Neuronal stem cell (in vitro differentiated cells): ENCODE measurements at regions not wholly inside any gene's neighbourhood (a gene's known extent, or its start where the extent isn't known, plus 50 kb on each side); places are given as distances from the start of the nearest gene placed in this dataset.

Experiments used
- DNase-seq: peaks from one replicate; pipeline ENCODE4 v3.0.0-alpha.2; 2013; ENCODE audit warnings: low spot score
- H2AFZ ChIP-seq: one replicate; pipeline ENCODE4 v1.6.1; 2013; ENCODE audit warnings: mild to moderate bottlenecking, low read length, inconsistent platforms
- H2AK5ac ChIP-seq: 2 replicates; pipeline ENCODE4 v1.6.1; 2013; ENCODE audit warnings: low read depth, mild to moderate bottlenecking, inconsistent platforms, low read length, moderate library complexity, mixed read lengths
- H2BK120ac ChIP-seq: 2 replicates; pipeline ENCODE4 v1.6.1; 2013; ENCODE audit warnings: low read depth, mild to moderate bottlenecking, inconsistent platforms, low read length, moderate library complexity, mixed read lengths
- H2BK12ac ChIP-seq: one replicate; pipeline ENCODE4 v1.6.1; 2013; ENCODE audit warnings: low read length, inconsistent platforms
- H2BK15ac ChIP-seq: 2 replicates; pipeline ENCODE4 v1.6.1; 2013; ENCODE audit warnings: mild to moderate bottlenecking, low read length, inconsistent platforms, mixed read lengths
- H2BK5ac ChIP-seq: one replicate; pipeline ENCODE4 v1.6.1; 2013; ENCODE audit warnings: inconsistent platforms, mild to moderate bottlenecking, low read length, moderate library complexity
- H3K14ac ChIP-seq: one replicate; pipeline ENCODE4 v1.6.1; 2013; ENCODE audit warnings: low read length, inconsistent platforms
- H3K18ac ChIP-seq: 2 replicates; pipeline ENCODE4 v1.6.1; 2013; ENCODE audit warnings: low read length, inconsistent platforms
- H3K23ac ChIP-seq: 2 replicates; pipeline ENCODE4 v1.6.1; 2013; ENCODE audit warnings: low read depth, mild to moderate bottlenecking, mixed read lengths, low read length, inconsistent platforms; ENCODE audit not compliant: poor library complexity
- H3K27ac ChIP-seq: replicated peaks from 3 replicates; pipeline ENCODE4 v1.5.1; 2013; ENCODE audit warnings: low read length, inconsistent platforms
- H3K27me3 ChIP-seq, 3 experiments: 2 replicates each; pipeline ENCODE4 v1.6.1; 2013; ENCODE audit warnings: low read length in 3 of 3, mild to moderate bottlenecking in 2 of 3, inconsistent platforms in 1 of 3, low read depth in 1 of 3, mixed read lengths in 1 of 3, moderate library complexity in 1 of 3; ENCODE audit not compliant: control insufficient read depth in 3 of 3, insufficient read depth in 3 of 3
- H3K36me3 ChIP-seq, 2 donors: replicated peaks in 1 of 2; 2 replicates each; pipeline ENCODE4 v1.6.1; 2013; ENCODE audit warnings: low read length in 2 of 2; ENCODE audit not compliant: control insufficient read depth in 2 of 2, insufficient read depth in 2 of 2
- H3K4ac ChIP-seq: 2 replicates; pipeline ENCODE4 v1.6.1; 2013; ENCODE audit warnings: inconsistent platforms, mild to moderate bottlenecking, low read length, moderate library complexity
- H3K4me1 ChIP-seq, 2 donors: 1 replicate in 1 of 2; 2 replicates in 1 of 2; pipeline ENCODE4 v1.6.1; 2013; ENCODE audit warnings: low read length in 2 of 2, low read depth in 1 of 2; ENCODE audit not compliant: control insufficient read depth in 2 of 2, insufficient read depth in 1 of 2
- H3K4me2 ChIP-seq: one replicate; pipeline ENCODE4 v1.6.1; 2013; ENCODE audit warnings: mild to moderate bottlenecking, low read length, inconsistent platforms; ENCODE audit not compliant: insufficient read depth, poor library complexity, severe bottlenecking
- H3K4me3 ChIP-seq, 2 donors: 2 replicates each; pipeline ENCODE4 v1.5.1; 2013; ENCODE audit warnings: low read length in 2 of 2, mild to moderate bottlenecking in 2 of 2, inconsistent platforms in 1 of 2, moderate library complexity in 1 of 2
- H3K79me1 ChIP-seq: one replicate; pipeline ENCODE4 v1.6.1; 2013; ENCODE audit warnings: low read depth, mild to moderate bottlenecking, inconsistent platforms, low read length, moderate library complexity
- H3K9ac ChIP-seq: one replicate; pipeline ENCODE4 v1.6.1; 2013; ENCODE audit warnings: mild to moderate bottlenecking, low read depth, low read length, inconsistent platforms; ENCODE audit not compliant: poor library complexity
- H3K9me3 ChIP-seq, 2 donors: replicated peaks in 1 of 2; 2 replicates each; pipeline versions ENCODE3 to v1.6.1; 2013; ENCODE audit warnings: low read length in 2 of 2, mild to moderate bottlenecking in 2 of 2, inconsistent platforms in 1 of 2, low read depth in 1 of 2, mixed read lengths in 1 of 2, moderate library complexity in 1 of 2; ENCODE audit not compliant: control insufficient read depth in 2 of 2, insufficient read depth in 1 of 2
- H4K8ac ChIP-seq: one replicate; pipeline ENCODE4 v1.6.1; 2013; ENCODE audit warnings: low read depth, mild to moderate bottlenecking, inconsistent platforms, low read length, moderate library complexity
- H4K91ac ChIP-seq: one replicate; pipeline ENCODE4 v1.6.1; 2013; ENCODE audit warnings: low read length, low read depth, mild to moderate bottlenecking, inconsistent platforms; ENCODE audit not compliant: poor library complexity
- WGBS, 2 donors: extraction: QIAGEN DNeasy Blood & Tissue Kit; methylation state at CpG; one replicate each; pipeline ENCODE4 v1.1.7; 2013; ENCODE audit warnings: missing lambda C conversion rate in 2 of 2, mixed read lengths in 1 of 2; ENCODE audit not compliant: insufficient read length in 2 of 2, insufficient replicate concordance in 1 of 2; ENCODE audit errors: extremely low coverage in 2 of 2; 5-methylcytosine and 5-hydroxymethylcytosine counted together

DNA sequence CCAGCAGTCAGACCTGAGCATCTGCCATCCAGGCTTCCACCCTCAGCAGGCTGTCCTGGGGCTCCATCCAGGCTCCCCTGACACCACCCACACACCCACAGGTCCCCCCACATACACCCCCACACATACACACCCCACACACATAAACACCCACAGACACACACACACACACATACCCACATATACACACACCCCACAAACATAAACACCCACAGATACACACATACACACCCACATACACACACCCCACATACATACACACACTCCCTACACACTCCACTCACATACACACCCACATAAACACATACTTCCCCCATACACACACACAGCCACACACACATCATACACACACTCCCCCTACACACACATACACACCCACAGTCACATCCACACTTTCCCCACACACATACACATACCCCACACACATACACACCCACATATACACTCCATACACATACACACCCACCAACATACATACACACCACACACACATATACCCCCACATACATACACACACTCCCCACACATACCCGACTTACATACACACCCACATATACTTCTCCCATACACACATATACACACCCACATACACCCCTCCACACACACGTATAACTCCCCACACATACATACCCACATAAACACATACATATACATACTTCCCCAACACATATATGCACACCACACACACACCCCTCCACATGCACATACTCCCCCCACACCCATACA is 183.3 kb upstream of the ETAA1 start:
- Histone ChIP-seq H2BK5ac (no peak overlapping the region), H3K4me3 (peak overlapping the region in 1 of 2 donors; percentile 47), H3K79me1 (no peaks in the 10 kb centered on the region), H2BK120ac (no peak overlapping the region), H4K91ac (no peak overlapping the region), H3K14ac (no peak overlapping the region), H3K27ac (no peak overlapping the region), H3K9me3 (no peaks in the 10 kb centered on the region), H2AK5ac (no peak overlapping the region), H3K4me1 (peaks cover 0 to 1% of the 10 kb centered on the region in 2 donors), H3K23ac (no peak overlapping the region), H3K4ac (no peak overlapping the region), H2AFZ (no peak overlapping the region), H2BK15ac (no peak overlapping the region), H4K8ac (no peak overlapping the region), H3K9ac (no peak overlapping the region), H3K4me2 (no peak overlapping the region), H3K18ac (peak overlapping the region; percentile 48), H3K27me3 (no peaks in the 10 kb centered on the region), H2BK12ac (no peak overlapping the region), H3K36me3 (no peaks in the 10 kb centered on the region)
- WGBS, 2 donors, result 100% methylated on average over 2 of the region's 2 CpGs
- DNase-seq, result no peak

- Histone ChIP-seq H3K9me3 (no peaks in the 10 kb centered on the region), H3K4me3 (peak overlapping the region in 1 of 2 donors; percentile 35), H4K91ac (no peak overlapping the region), H3K14ac (no peak overlapping the region), H3K23ac (no peak overlapping the region), H3K27me3 (no peaks in the 10 kb centered on the region), H4K8ac (no peak overlapping the region), H3K27ac (no peak overlapping the region), H2BK120ac (no peak overlapping the region), H2BK15ac (no peak overlapping the region), H3K9ac (no peak overlapping the region), H3K18ac (no peak overlapping the region), H2BK5ac (no peak overlapping the region), H2AFZ (no peak overlapping the region), H3K4me2 (no peak overlapping the region), H3K36me3 (no peaks in the 10 kb centered on the region), H2BK12ac (no peak overlapping the region), H3K4ac (no peak overlapping the region), H3K4me1 (peaks cover 0 to 1% of the 10 kb centered on the region in 2 donors), H2AK5ac (no peak overlapping the region), H3K79me1 (no peaks in the 10 kb centered on the region)
- no peak for DNase-seq
- 100% methylated on average over 2 to 4 of the region's 5 CpGs for WGBS, 2 donors
Observed at GRCh38 chr2:67214585-67215185, 182.4 kb upstream of the ETAA1 start.

- Histone ChIP-seq H4K8ac (no peak overlapping the region), H3K4me2 (no peak overlapping the region), H2BK120ac (no peak overlapping the region), H4K91ac (no peak overlapping the region), H3K36me3 (no peaks in the 10 kb centered on the region), H3K23ac (no peak overlapping the region), H2AFZ (no peak overlapping the region), H3K79me1 (no peaks in the 10 kb centered on the region), H3K4me3 (no peak overlapping the region), H2BK15ac (no peak overlapping the region), H2BK12ac (no peak overlapping the region), H3K27me3 (no peaks in the 10 kb centered on the region), H3K9me3 (no peaks in the 10 kb centered on the region), H3K27ac (no peak overlapping the region), H3K4me1 (peaks cover 0 to 1% of the 10 kb centered on the region in 2 donors), H2BK5ac (no peak overlapping the region), H2AK5ac (no peak overlapping the region), H3K14ac (no peak overlapping the region), H3K4ac (no peak overlapping the region), H3K9ac (no peak overlapping the region), H3K18ac (no peak overlapping the region)
- WGBS, 2 donors, result no CpG with 5 or more reads among the region's 16 CpGs
- no peak for DNase-seq
Observed at GRCh38 chr2:67215214-67216055, 181.7 kb upstream of the ETAA1 start.

GRCh38 chr2:67216103-67216502 is 181.0 kb upstream of the ETAA1 start:
- Histone ChIP-seq H3K18ac (no peak overlapping the region), H3K9me3 (no peaks in the 10 kb centered on the region), H3K14ac (no peak overlapping the region), H2BK15ac (no peak overlapping the region), H3K4me3 (no peak overlapping the region), H4K91ac (no peak overlapping the region), H4K8ac (no peak overlapping the region), H3K4me2 (no peak overlapping the region), H2AK5ac (no peak overlapping the region), H2AFZ (no peak overlapping the region), H3K23ac (no peak overlapping the region), H3K9ac (no peak overlapping the region), H3K4me1 (peaks cover 0 to 1% of the 10 kb centered on the region in 2 donors), H3K79me1 (no peaks in the 10 kb centered on the region), H3K27ac (no peak overlapping the region), H2BK120ac (no peak overlapping the region), H2BK12ac (no peak overlapping the region), H3K36me3 (no peaks in the 10 kb centered on the region), H3K27me3 (no peaks in the 10 kb centered on the region), H3K4ac (no peak overlapping the region), H2BK5ac (no peak overlapping the region)
- WGBS, 2 donors, result no CpG with 5 or more reads among the region's 4 CpGs
- no peak for DNase-seq
